SK-N-SH (cell line): ENCODE measurements at regions not wholly inside any gene's neighbourhood (a gene's known extent, or its start where the extent isn't known, plus 50 kb on each side); places are given as distances from the start of the nearest gene placed in this dataset.

Experiments
- CTCF ChIA-PET: fragments of 300-600, 350-600 bp; formaldehyde crosslinking; extraction: SDS; loops from one replicate; lab custom pipeline; 2021; lab: Yijun Ruan, JAX
- POLR2A ChIA-PET: fragments of 350-600 bp; sonication (Branson Sonifier 250); formaldehyde crosslinking; extraction: SDS; loops from one replicate; lab custom pipeline; 2020; ENCODE audit warnings: antibody characterized with exemption, inconsistent platforms; lab: Yijun Ruan, JAX
- DNase-seq: peaks from one replicate; pipeline ENCODE4 v3.0.0; 2012
- H2AFZ ChIP-seq: fragments of 200-600 bp; sonication (generic); 2 replicates; pipeline ENCODE4 v1.8.1; 2016; ENCODE audit warnings: antibody characterized with exemption, mild to moderate bottlenecking, low read depth
- H3F3A ChIP-seq: fragments of 200-600 bp; sonication (generic); replicated peaks from 2 replicates; pipeline ENCODE3; 2016; ENCODE audit warnings: antibody characterized with exemption, mild to moderate bottlenecking; ENCODE audit not compliant: insufficient read depth
- H3K27ac ChIP-seq, 2 experiments: fragments of 200-500 bp in 1 of 2; fragments of 200-600 bp in 1 of 2; sonication (Bioruptor generic) in 1 of 2; sonication (generic), shearing (Covaris generic) in 1 of 2; 2 replicates each; pipeline versions ENCODE4 v1.5.1 to v1.6.1; 2014 to 2016; ENCODE audit warnings: low read depth in 2 of 2, inconsistent platforms in 1 of 2, low read length in 1 of 2, mild to moderate bottlenecking in 1 of 2, mixed read lengths in 1 of 2
- H3K27me3 ChIP-seq: fragments of 200-600 bp; sonication (generic), shearing (Covaris generic); 2 replicates; pipeline ENCODE4 v1.6.1; 2016; ENCODE audit warnings: mixed run types; ENCODE audit not compliant: insufficient read depth
- H3K36me3 ChIP-seq, 2 experiments: fragments of 200-500 bp in 1 of 2; fragments of 200-600 bp in 1 of 2; sonication (Bioruptor generic) in 1 of 2; sonication (generic) in 1 of 2; replicated peaks in 1 of 2; 2 replicates each; pipeline versions ENCODE3 to v1.5.1; 2014 to 2016; ENCODE audit warnings: low read length in 1 of 2, mild to moderate bottlenecking in 1 of 2; ENCODE audit not compliant: insufficient read depth in 2 of 2, control insufficient read depth in 1 of 2
- H3K4me1 ChIP-seq, 2 experiments: fragments of 200-500 bp in 1 of 2; fragments of 200-600 bp in 1 of 2; sonication (Bioruptor generic) in 1 of 2; sonication (generic), shearing (Covaris generic) in 1 of 2; 2 replicates each; pipeline versions ENCODE4 v1.5.1 to v1.6.1; 2014 to 2016; ENCODE audit warnings: low read depth in 1 of 2, low read length in 1 of 2, mixed run types in 1 of 2; ENCODE audit not compliant: insufficient read depth in 2 of 2, control insufficient read depth in 1 of 2
- H3K4me2 ChIP-seq: fragments of 200-600 bp; sonication (generic), shearing (Covaris generic); 2 replicates; pipeline ENCODE4 v1.6.1; 2017; ENCODE audit warnings: mixed run types
- H3K4me3 ChIP-seq, 2 experiments: fragments of 200-500 bp in 1 of 2; fragments of 200-600 bp in 1 of 2; sonication (Bioruptor generic) in 1 of 2; sonication (generic), shearing (Covaris generic) in 1 of 2; 2 replicates each; pipeline versions ENCODE4 v1.5.1 to v1.8.1; 2014 to 2016; ENCODE audit warnings: low read depth in 2 of 2, inconsistent platforms in 1 of 2, low read length in 1 of 2, mild to moderate bottlenecking in 1 of 2, mixed read lengths in 1 of 2, moderate library complexity in 1 of 2
- H3K79me2 ChIP-seq: fragments of 200-600 bp; sonication (generic); 2 replicates; pipeline ENCODE4 v1.8.1; 2017; ENCODE audit warnings: mild to moderate bottlenecking; ENCODE audit not compliant: insufficient read depth
- H3K9ac ChIP-seq: fragments of 200-600 bp; sonication (generic); 2 replicates; pipeline ENCODE4 v1.6.1; 2017; ENCODE audit warnings: mixed run types
- H3K9me2 ChIP-seq: fragments of 200-600 bp; sonication (generic); 2 replicates; pipeline ENCODE4 v1.6.1; 2017; ENCODE audit warnings: mixed run types
- H3K9me3 ChIP-seq: fragments of 200-600 bp; sonication (generic); 2 replicates; pipeline ENCODE4 v1.6.1; 2017; ENCODE audit warnings: mixed run types, mild to moderate bottlenecking, moderate library complexity
- H4K20me1 ChIP-seq: fragments of 200-600 bp; sonication (generic); 2 replicates; pipeline ENCODE4 v1.6.1; 2017; ENCODE audit warnings: mild to moderate bottlenecking, mixed run types; ENCODE audit not compliant: insufficient read depth
- CHD2 ChIP-seq: fragments of 150-350 bp; IDR thresholded peaks from 2 replicates; pipeline ENCODE4 v1.6.1; 2018; ENCODE audit warnings: low read length; ENCODE audit not compliant: partially characterized antibody
- ELF1 ChIP-seq: IDR thresholded peaks from 2 replicates; pipeline ENCODE4 v1.4.0; 2012
- FOSL2 ChIP-seq: IDR thresholded peaks from 2 replicates; pipeline ENCODE4 v1.4.0; 2012; ENCODE audit warnings: low read depth, mild to moderate bottlenecking, moderate library complexity, borderline replicate concordance
- FOXM1 ChIP-seq: IDR thresholded peaks from 2 replicates; pipeline ENCODE4 v1.4.0; 2012; ENCODE audit warnings: low read depth, mild to moderate bottlenecking
- GATA2 ChIP-seq: sonication (generic); formaldehyde crosslinking; IDR thresholded peaks from 2 replicates; pipeline ENCODE4 v1.5.0; 2020; ENCODE audit warnings: mild to moderate bottlenecking, missing genetic modification reagents
- JUND ChIP-seq: IDR thresholded peaks from 2 replicates; pipeline ENCODE4 v1.4.0; 2012
- MEF2A ChIP-seq: IDR thresholded peaks from 2 replicates; pipeline ENCODE4 v1.4.0; 2012; ENCODE audit warnings: low read depth, borderline replicate concordance
- MXI1 ChIP-seq: IDR thresholded peaks from 2 replicates; pipeline ENCODE4 v1.6.1; 2012; ENCODE audit warnings: mild to moderate bottlenecking, low read depth, low read length, improper control_type of control experiment
- NFIC ChIP-seq: IDR thresholded peaks from 2 replicates; pipeline ENCODE4 v1.4.0; 2012; ENCODE audit warnings: borderline replicate concordance
- NRF1 ChIP-seq: IDR thresholded peaks from 2 replicates; pipeline ENCODE4 v1.6.1; 2012; ENCODE audit warnings: low read depth, mild to moderate bottlenecking, low read length
- PBX3 ChIP-seq: IDR thresholded peaks from 2 replicates; pipeline ENCODE4; 2012
- POLR2AphosphoS5 ChIP-seq: IDR thresholded peaks from 2 replicates; pipeline ENCODE4 v1.6.1; 2012; ENCODE audit warnings: low read depth, low read length
- REST ChIP-seq: IDR thresholded peaks from 2 replicates; pipeline ENCODE4 v1.6.1; 2012; ENCODE audit warnings: mild to moderate bottlenecking, low read depth, low read length, moderate library complexity
- RFX5 ChIP-seq: IDR thresholded peaks from 2 replicates; pipeline ENCODE4 v1.6.1; 2012; ENCODE audit warnings: mild to moderate bottlenecking, improper control_type of control experiment, low read length
- TCF12 ChIP-seq: IDR thresholded peaks from 2 replicates; pipeline ENCODE4 v1.4.0; 2012
- USF1 ChIP-seq: IDR thresholded peaks from 2 replicates; pipeline ENCODE4 v1.4.0; 2012; ENCODE audit warnings: low read depth, borderline replicate concordance
- WGBS: methylation state at CpG from one replicate; pipeline ENCODE4 v1.1.6; 2017; ENCODE audit warnings: low lambda C conversion rate; 5-methylcytosine and 5-hydroxymethylcytosine counted together

GRCh38 chr19:27729332-27729731 lies 1483.6 kb downstream of the UQCRFS1 start:
- 84% methylated on average over 2 of the region's 2 CpGs for WGBS
- no peak for DNase-seq
- Histone ChIP-seq H3K36me3 (peaks cover 3 to 38% of the 10 kb centered on the region in 2 experiments), H3K9me2 (no peaks in the 10 kb centered on the region), H3K27me3 (no peaks in the 10 kb centered on the region), H3K9me3 (peaks cover 4% of the 10 kb centered on the region; the same call in 1 of the 2 replicates), H4K20me1 (no peaks in the 10 kb centered on the region), H3K4me3 (no peak overlapping the region), H2AFZ (no peak overlapping the region), H3K4me1 (no peaks in the 10 kb centered on the region), H3K79me2 (no peaks in the 10 kb centered on the region), H3F3A (no peaks in the 10 kb centered on the region), H3K27ac (no peak overlapping the region), H3K9ac (no peak overlapping the region), H3K4me2 (no peak overlapping the region)
- TF ChIP-seq USF1 (no peak), MEF2A (no peak), FOXM1 (no peak), FOSL2 (no peak), NFIC (no peak), ELF1 (no peak), POLR2AphosphoS5 (no peak), MXI1 (no peak), GATA2 (CRISPR knock-in tag) (no peak), RFX5 (no peak), REST (no peak), JUND (no peak)
- CTCF ChIA-PET: interaction anchor here (1.2 kb wide), 1 partner anchor 15 kb away, joined by 3 read pairs; no protein-coding TSS in a partner anchor
- POLR2A ChIA-PET: no interaction called here

GRCh38 chr19:27722625-27723024 lies 1490.3 kb downstream of the UQCRFS1 start:
- H3K9ac ChIP-seq: no peak overlapping the region
- H4K20me1 ChIP-seq: no peaks in the 10 kb centered on the region
- DNase-seq: no peak
- H3K79me2 ChIP-seq: no peaks in the 10 kb centered on the region
- no peak overlapping the region for H3K27ac ChIP-seq
- H2AFZ ChIP-seq: no peak overlapping the region
- H3K9me2 ChIP-seq: no peaks in the 10 kb centered on the region
- ChIA-PET POLR2A (no interaction called here), CTCF (no interaction called here)
- H3K9me3 ChIP-seq: no peaks in the 10 kb centered on the region
- WGBS: 49% methylated on average over 4 of the region's 4 CpGs
- peaks cover 0 to 12% of the 10 kb centered on the region in 2 experiments for H3K36me3 ChIP-seq
- H3K27me3 ChIP-seq: no peaks in the 10 kb centered on the region
- no peaks in the 10 kb centered on the region for H3F3A ChIP-seq
- no peak overlapping the region for H3K4me2 ChIP-seq
- no peaks in the 10 kb centered on the region for H3K4me1 ChIP-seq
- no peak overlapping the region for H3K4me3 ChIP-seq
- no peak for TF ChIP-seq RFX5
- TF ChIP-seq FOSL2: no peak
- no peak for TF ChIP-seq NRF1
- TF ChIP-seq TCF12: no peak
- no peak for TF ChIP-seq USF1
- TF ChIP-seq CHD2: no peak
- TF ChIP-seq PBX3: no peak
- TF ChIP-seq JUND: no peak
